HAP-1 (cell line): ENCODE measurements at regions not wholly inside any gene's neighbourhood (a gene's known extent, or its start where the extent isn't known, plus 50 kb on each side); places are given as distances from the start of the nearest gene placed in this dataset.
"Not testable (repeated sequence)": the region's sequence is repeated elsewhere in the genome, so short reads cannot be mapped to it uniquely, and the experiment has no call there.

Experiments used
- DNase-seq, 2 experiments: peaks; one replicate each; pipeline ENCODE4 v3.0.0-alpha.2; 2016 to 2020; ENCODE audit warnings: low spot score in 2 of 2
- H3K27me3 ChIP-seq: fragments of 250-450 bp; sonication (Bioruptor Pico); 2 replicates; pipeline ENCODE4 v1.5.1; 2020; ENCODE audit warnings: low read depth, mild to moderate bottlenecking, moderate library complexity
- H3K36me3 ChIP-seq: fragments of 250-450 bp; sonication (Bioruptor Pico); replicated peaks from 2 replicates; pipeline ENCODE4 v1.5.1; 2020; ENCODE audit warnings: mild to moderate bottlenecking
- H3K4me1 ChIP-seq: fragments of 250-450 bp; sonication (Bioruptor Pico); 2 replicates; pipeline ENCODE4 v1.5.1; 2020; ENCODE audit warnings: mild to moderate bottlenecking
- H3K4me3 ChIP-seq: fragments of 250-450 bp; sonication (Bioruptor Pico); 2 replicates; pipeline ENCODE4 v1.5.1; 2020; ENCODE audit warnings: mild to moderate bottlenecking, moderate library complexity
- H3K9me3 ChIP-seq: fragments of 250-450 bp; sonication (Bioruptor Pico); 2 replicates; pipeline ENCODE4 v1.5.1; 2020; ENCODE audit warnings: mild to moderate bottlenecking, moderate library complexity
- in situ Hi-C: fragments of 300-500 bp; cut with MboI; formaldehyde crosslinking; loops from 3 replicates; pipeline ENCODE4 v1.14.3; 2020; ENCODE audit warnings: low sequenced_read_pairs, inconsistent platforms, mixed read lengths

DNA sequence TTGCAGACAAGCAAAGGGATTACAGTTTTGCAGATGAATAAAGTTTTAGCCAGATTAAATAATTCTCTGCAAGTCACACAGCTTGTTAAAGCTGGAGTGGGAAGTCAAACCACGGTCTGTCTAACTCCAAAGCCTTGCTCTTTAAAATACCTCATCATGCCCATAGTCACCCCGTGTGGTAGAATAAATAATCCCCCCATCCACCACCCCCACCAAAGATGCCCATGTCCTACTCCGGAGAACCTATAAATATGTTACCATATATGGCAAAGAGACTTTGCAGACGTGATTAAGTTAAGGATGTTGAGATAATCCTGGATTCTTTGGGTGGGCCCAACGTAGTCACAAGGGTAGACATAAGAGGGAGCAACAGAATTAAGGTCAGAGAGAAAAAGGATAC lies 118.7 kb downstream of the BEND2 start:
- H3K4me1 ChIP-seq, result no peaks in the 10 kb centered on the region
- DNase-seq, result no peak
- no peaks in the 10 kb centered on the region for H3K9me3 ChIP-seq
- H3K4me3 ChIP-seq, result no peak overlapping the region
- peaks cover 6% of the 10 kb centered on the region; the same call in 1 of the 2 replicates for H3K27me3 ChIP-seq
- H3K36me3 ChIP-seq, result no peaks in the 10 kb centered on the region
- in situ Hi-C loops, result no loop called here

DNA sequence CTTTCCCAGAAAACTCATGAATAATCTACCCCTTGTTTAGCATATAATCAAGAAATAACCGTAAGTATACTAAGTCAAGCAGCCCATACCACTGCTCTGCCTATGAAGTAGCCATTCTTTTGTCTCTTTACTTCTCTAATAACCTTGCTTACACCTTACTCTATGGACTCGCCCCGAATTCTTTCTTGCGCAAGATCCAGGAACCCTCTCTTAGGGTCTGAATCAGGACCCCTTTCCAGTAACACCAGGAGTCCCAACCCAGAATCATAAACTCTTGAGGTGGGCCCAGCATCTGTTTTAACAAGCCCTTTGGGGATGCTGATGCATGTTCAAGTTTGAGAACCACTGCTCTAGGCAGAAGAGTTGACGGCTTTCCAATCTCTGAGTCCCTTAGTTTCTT lies 119.6 kb downstream of the BEND2 start:
- DNase-seq, result no peak
- H3K36me3 ChIP-seq, result no peaks in the 10 kb centered on the region
- no peaks in the 10 kb centered on the region for H3K9me3 ChIP-seq
- H3K4me3 ChIP-seq, result no peak overlapping the region
- H3K27me3 ChIP-seq, result peaks cover 6% of the 10 kb centered on the region; the same call in 1 of the 2 replicates
- in situ Hi-C loops, result no loop called here
- no peaks in the 10 kb centered on the region for H3K4me1 ChIP-seq

DNA sequence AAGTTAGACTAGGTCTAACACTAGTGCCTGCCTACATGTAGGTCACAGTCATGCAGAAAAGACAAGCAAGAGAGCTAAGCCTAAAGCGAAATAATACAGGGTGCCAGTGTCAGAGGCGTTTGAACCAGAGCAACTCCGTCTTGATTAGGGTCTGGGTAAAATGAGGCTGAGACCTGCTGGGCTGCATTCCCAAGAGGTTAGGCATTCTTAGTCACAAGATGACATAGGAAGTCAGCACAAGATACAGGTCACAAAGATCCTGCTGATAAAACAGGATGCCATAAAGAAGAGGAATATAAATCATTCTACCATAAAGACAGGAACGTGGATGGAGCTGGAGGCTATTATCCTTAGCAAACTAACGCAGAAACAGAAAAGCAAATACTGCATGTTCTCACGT lies 120.9 kb downstream of the BEND2 start:
- H3K9me3 ChIP-seq, result no peaks in the 10 kb centered on the region

DNA sequence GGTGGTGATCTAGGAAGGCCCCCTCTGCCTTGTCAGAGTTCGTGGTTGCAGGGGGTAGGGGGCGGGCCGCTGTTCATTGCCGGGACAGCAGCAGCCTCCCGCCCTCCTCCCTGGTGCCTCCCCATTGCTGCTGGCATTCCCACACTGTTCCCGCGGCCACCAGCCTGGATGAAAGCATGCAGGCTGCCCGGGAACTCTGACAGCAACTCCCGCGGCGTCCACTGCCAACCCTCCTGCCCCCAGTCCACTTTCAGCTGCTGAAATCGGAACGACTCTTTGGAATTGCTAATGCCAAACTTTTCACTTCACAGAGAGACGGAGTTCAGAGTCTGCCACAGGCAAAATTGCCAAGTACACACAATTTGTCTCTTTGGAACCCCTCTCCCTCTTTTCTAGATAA lies 121.9 kb downstream of the BEND2 start:
- H3K27me3 ChIP-seq, result peaks cover 6% of the 10 kb centered on the region; the same call in 1 of the 2 replicates
- DNase-seq, result no peak
- in situ Hi-C loops, result no loop called here
- H3K36me3 ChIP-seq, result no peaks in the 10 kb centered on the region
- H3K4me3 ChIP-seq, result no peak overlapping the region
- no peaks in the 10 kb centered on the region for H3K4me1 ChIP-seq
- no peaks in the 10 kb centered on the region for H3K9me3 ChIP-seq

More for the DNA sequence above, 120.9 kb downstream of the BEND2 start:
- Histone ChIP-seq H3K4me3 (no peak overlapping the region), H3K27me3 (peaks cover 6% of the 10 kb centered on the region; the same call in 1 of the 2 replicates), H3K4me1 (no peaks in the 10 kb centered on the region), H3K36me3 (no peaks in the 10 kb centered on the region)
- in situ Hi-C loops, result no loop called here
- no peak for DNase-seq

DNA sequence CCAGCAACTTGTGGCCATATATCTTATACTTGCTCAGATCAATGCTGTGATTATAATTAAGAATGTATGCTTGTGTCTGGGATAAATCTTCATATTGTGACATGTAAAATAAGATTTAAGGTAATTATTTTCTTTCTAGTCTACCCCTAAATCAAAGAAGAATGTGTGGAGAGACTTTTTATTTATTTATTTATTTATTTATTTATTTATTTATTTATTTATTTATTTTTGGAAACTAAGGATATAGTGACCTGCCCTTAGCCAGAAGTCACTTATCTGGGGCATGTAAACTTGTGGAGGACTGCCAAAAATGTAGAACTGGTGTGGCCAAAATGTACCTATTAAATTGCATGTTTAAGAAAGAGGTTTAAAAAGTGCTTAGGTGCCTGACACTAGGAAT lies 144.3 kb downstream of the BEND2 start:
- no peak for DNase-seq
- no peaks in the 10 kb centered on the region for H3K9me3 ChIP-seq
- in situ Hi-C loops, result no loop called here
- no peaks in the 10 kb centered on the region for H3K36me3 ChIP-seq
- no peaks in the 10 kb centered on the region for H3K27me3 ChIP-seq
- H3K4me1 ChIP-seq, result no peaks in the 10 kb centered on the region
- H3K4me3 ChIP-seq, result no peak overlapping the region

DNA sequence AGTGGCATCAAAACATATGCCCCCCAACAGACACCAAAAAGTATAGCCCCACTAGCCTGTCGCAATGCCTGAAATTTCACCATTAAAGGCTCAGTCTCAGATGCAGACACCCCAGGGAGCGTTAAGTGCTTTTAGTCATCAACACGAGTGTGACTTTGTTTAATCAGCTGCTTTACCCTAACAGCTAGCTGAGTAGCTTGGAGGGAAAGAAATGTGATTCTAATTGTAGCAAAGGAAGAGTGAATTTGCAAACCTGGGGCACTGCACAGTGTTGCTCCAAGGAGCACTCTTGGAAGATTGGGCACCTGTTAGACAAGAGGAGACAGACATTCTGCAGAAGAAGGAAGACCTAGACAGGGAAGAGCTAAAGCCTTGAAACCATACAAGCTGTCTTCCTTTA lies 145.1 kb downstream of the BEND2 start:
- in situ Hi-C loops, result no loop called here
- Histone ChIP-seq H3K9me3 (no peaks in the 10 kb centered on the region), H3K4me3 (no peak overlapping the region), H3K36me3 (no peaks in the 10 kb centered on the region), H3K27me3 (no peaks in the 10 kb centered on the region), H3K4me1 (no peaks in the 10 kb centered on the region)
- DNase-seq, result no peak

DNA sequence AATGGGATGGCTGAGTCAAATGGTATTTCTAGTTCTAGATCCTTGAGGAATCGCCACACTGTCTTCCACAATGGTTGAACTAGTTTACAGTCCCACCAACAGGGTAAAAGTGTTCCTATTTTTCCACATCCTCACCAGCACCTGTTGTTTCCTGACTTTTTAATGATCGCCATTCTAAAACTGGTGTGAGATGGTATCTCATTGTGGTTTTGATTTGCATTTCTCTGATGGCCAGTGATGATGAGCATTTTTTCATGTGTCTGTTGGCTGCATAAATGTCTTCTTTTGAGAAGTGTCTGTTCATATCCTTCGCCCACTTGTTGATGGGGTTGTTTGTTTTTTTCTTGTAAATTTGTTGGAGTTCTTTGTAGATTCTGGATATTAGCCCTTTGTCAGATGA lies 152.6 kb downstream of the BEND2 start:
- H3K9me3 ChIP-seq, H3K4me3 ChIP-seq, H3K27me3 ChIP-seq, H3K36me3 ChIP-seq, in situ Hi-C loops, DNase-seq, H3K4me1 ChIP-seq: not testable (repeated sequence)

DNA sequence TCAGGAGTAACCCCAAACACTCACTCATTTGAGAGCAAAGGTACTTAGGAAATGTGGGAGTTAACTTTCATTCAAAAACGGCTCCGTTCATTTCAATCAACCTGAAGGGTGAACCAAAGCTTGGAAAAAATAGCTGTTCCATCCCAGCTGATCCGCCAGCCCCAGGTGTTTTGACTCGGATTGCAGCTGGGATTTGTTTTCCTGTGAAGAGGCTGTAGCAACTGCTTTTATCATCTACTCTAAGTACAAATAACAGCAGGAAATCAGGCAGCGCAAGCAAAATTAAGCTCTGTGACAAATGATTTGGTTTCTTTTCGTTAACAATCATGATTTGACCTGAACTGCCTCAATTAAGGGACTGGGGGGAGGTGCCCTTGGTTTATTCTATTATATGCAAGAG lies 154.7 kb downstream of the BEND2 start:
- no peak for DNase-seq
- no peaks in the 10 kb centered on the region for H3K36me3 ChIP-seq
- in situ Hi-C loops, result no loop called here
- no peaks in the 10 kb centered on the region; the same call in 1 of the 2 replicates for H3K27me3 ChIP-seq
- H3K4me1 ChIP-seq, result no peaks in the 10 kb centered on the region
- H3K9me3 ChIP-seq, result no peaks in the 10 kb centered on the region
- H3K4me3 ChIP-seq, result no peak overlapping the region

DNA sequence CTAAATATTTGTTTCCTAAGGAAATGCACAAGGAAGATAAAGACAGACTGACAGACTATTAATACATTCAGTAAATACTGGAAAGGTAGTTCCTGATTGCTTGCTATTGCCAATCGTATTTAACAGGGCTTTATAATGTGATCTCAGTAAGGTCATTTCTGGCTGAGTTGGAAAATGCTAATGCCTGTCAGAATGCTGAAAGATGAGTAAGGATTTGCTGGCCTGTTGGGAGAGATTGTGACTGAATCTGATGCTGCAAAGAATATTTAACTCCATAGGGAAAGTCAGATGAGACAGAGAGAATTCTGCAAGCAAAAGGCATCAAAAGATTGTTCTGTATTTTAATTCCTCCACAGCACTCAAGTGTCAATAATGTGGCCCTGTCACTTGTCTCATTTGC lies 169.0 kb downstream of the BEND2 start:
- Histone ChIP-seq H3K36me3 (no peaks in the 10 kb centered on the region), H3K9me3 (no peaks in the 10 kb centered on the region), H3K27me3 (no peaks in the 10 kb centered on the region), H3K4me3 (no peak overlapping the region), H3K4me1 (no peaks in the 10 kb centered on the region)
- no peak for DNase-seq
- in situ Hi-C loops, result no loop called here

DNA sequence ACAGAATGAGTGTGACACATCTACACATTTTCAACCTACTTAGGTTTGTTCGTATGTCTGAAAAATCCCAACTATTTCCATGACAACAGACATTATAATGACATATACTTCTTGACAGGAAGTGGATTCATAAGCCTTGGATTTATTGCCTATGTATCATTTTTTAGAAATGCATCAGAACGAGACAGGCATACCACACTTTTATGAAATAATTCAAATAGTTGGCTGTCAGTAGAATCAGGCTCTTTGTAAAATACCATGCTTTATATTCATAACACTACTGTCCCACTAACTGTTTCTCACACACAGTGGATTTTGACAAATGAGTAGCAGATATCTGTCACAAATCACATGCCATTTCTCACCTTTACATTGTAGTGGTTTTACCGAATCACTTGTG lies 173.2 kb downstream of the BEND2 start:
- H3K9me3 ChIP-seq, result no peaks in the 10 kb centered on the region
- no peak overlapping the region for H3K4me3 ChIP-seq
- DNase-seq, result no peak
- no peaks in the 10 kb centered on the region for H3K36me3 ChIP-seq
- no peaks in the 10 kb centered on the region for H3K4me1 ChIP-seq
- no peaks in the 10 kb centered on the region for H3K27me3 ChIP-seq
- in situ Hi-C loops, result no loop called here

DNA sequence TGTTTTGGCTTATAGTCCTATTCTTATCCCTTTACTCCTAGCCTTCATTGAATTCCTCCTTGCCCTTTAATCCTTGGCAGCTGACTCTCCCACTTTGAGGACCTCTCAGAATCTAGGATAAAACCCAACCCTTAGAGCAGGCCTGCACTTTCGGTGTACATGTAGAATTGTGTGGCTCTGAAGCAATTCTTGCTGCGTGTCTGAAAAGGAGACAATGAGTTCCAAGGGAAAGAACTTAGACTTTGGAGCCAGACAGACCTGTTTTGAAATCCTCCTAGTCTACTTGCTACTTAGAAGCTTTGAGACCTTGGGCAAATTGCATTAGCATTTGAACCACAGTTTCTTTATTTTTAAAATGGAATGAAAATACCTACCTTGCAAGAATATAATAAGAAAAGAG lies 175.2 kb downstream of the BEND2 start:
- DNase-seq, result no peak
- Histone ChIP-seq H3K36me3 (no peaks in the 10 kb centered on the region), H3K4me3 (no peak overlapping the region), H3K9me3 (no peaks in the 10 kb centered on the region), H3K27me3 (no peaks in the 10 kb centered on the region), H3K4me1 (no peaks in the 10 kb centered on the region)
- in situ Hi-C loops, result no loop called here

DNA sequence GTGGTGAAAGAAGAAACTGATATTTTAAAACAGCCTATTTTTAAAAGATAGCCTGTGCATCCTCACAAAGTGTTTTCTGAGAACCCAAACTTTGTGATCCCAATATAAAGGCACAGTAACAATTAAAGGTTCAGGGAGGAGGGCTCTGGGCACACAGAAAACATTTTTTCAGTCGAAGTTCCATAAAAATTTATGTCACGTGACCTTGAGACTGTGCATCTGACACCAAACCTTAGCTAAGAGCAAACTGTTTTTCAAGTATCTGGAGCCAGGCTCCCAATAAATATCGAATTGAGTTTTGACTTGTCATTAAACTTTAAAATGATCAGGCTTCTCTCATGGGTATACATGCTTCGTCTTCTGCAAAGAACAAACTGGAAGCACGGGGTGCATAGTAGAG lies 177.9 kb downstream of the BEND2 start:
- in situ Hi-C loops, result no loop called here
- Histone ChIP-seq H3K4me1 (no peaks in the 10 kb centered on the region), H3K9me3 (no peaks in the 10 kb centered on the region), H3K36me3 (no peaks in the 10 kb centered on the region), H3K4me3 (no peak overlapping the region), H3K27me3 (peaks cover 4% of the 10 kb centered on the region)
- no peak for DNase-seq

DNA sequence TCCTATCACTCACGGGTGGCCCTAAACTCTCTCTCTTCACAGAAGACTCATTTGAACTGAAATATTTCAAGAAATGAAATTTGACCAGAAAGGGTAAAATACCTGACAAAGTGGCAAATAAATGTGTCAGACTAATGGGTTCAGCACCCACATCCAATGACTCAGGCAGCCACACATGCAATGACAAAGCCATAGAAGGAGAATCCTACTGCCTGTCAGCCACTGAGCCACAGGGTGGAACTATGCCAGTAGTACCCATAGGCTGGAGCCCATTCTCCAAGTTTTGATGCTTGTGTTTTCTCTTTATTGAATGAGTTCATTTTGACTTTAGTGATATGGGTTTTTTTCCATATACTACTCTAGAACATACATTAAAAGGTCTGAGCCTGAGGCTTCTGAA lies 179.0 kb downstream of the BEND2 start:
- Histone ChIP-seq H3K27me3 (peaks cover 9% of the 10 kb centered on the region), H3K4me3 (no peak overlapping the region), H3K9me3 (no peaks in the 10 kb centered on the region), H3K36me3 (no peaks in the 10 kb centered on the region), H3K4me1 (no peaks in the 10 kb centered on the region)
- no peak for DNase-seq
- in situ Hi-C loops, result no loop called here

DNA sequence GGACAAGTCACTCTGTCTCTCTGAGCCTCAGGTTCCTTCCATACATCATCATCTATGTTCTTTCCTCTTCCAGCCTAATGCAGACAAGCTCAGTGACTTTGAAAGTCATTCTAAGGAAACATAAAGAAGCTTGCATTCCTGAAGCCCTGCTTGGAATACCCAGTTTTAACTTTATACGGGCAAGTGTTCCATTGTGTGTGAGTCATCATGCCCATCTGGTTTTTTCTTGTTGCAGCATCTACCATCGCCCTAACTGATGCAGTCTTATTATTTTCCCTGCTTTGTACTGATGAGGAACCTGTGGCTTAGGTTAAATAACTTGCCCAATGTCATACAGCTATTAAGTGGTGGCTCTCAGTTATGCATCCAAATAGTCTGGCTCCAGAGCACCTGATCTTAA lies 177.9 kb upstream of the RAI2 start:
- DNase-seq, result no peak
- Histone ChIP-seq H3K27me3 (peaks cover 9% of the 10 kb centered on the region), H3K9me3 (no peaks in the 10 kb centered on the region), H3K4me1 (no peaks in the 10 kb centered on the region), H3K36me3 (no peaks in the 10 kb centered on the region), H3K4me3 (no peak overlapping the region)
- in situ Hi-C loops, result no loop called here

DNA sequence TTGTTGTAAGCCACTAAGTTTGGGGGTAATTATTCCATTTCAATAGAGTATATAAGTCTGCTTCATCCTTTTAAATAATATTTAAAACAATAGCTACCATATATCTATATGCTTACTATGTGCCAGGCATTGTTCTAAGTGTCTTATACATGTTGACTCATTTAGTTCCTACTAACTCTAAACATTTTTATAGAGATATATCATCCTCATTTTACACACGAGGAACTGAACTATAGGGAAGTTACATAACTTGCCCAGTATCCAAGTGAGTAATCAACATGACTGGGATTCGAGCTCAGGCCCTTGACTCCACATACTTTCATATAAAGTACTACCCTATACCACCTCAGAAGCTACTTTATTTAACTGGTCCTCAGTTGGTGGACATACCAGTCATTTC lies 175.3 kb upstream of the RAI2 start:
- Histone ChIP-seq H3K4me1 (no peaks in the 10 kb centered on the region), H3K27me3 (peaks cover 9% of the 10 kb centered on the region), H3K9me3 (no peaks in the 10 kb centered on the region), H3K4me3 (no peak overlapping the region), H3K36me3 (no peaks in the 10 kb centered on the region)
- DNase-seq, result no peak
- in situ Hi-C loops, result no loop called here
